ENCODE measurements at regions not wholly inside any gene's neighbourhood (a gene's known extent, or its start where the extent isn't known, plus 50 kb on each side); places are given as distances from the start of the nearest gene placed in this dataset.

DNA sequence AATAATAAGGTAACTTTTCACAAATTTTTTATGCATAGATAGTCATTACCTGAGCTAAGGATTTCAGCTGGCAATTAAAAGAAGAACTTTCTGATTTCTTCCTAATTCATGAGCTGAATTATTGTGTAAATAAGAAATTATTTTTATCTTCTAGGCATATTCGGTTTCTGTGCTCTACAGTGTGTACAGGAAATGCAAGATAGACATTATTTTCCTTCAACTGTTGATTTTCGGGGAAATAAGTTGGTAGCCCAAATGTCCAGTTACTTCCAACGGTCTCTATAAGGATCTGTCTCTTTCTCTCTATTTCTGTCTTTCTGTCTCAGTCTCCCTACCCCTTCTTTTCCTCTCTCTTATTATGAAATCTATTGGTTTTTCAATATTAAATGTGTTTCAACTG, 137.3 kb upstream of the CLNK start:
- Histone ChIP-seq H3K36me3 (ENCODE audit: control insufficient read depth, insufficient read depth, low read length) (no peaks in the 10 kb centered on the region), H3K27me3 (replicated peaks; ENCODE audit: control insufficient read depth, insufficient read depth, low read length) (no peaks in the 10 kb centered on the region), H3K4me1 (no peaks in the 10 kb centered on the region), H3K9me3 (no peaks in the 10 kb centered on the region), H3K4me3 (ENCODE audit: low read depth, low read length) (no peak overlapping the region)
- H3K27ac Mint-ChIP-seq (ENCODE audit: unreplicated experiment), result no peak overlapping the region
- TF ChIP-seq, protein P1, sequence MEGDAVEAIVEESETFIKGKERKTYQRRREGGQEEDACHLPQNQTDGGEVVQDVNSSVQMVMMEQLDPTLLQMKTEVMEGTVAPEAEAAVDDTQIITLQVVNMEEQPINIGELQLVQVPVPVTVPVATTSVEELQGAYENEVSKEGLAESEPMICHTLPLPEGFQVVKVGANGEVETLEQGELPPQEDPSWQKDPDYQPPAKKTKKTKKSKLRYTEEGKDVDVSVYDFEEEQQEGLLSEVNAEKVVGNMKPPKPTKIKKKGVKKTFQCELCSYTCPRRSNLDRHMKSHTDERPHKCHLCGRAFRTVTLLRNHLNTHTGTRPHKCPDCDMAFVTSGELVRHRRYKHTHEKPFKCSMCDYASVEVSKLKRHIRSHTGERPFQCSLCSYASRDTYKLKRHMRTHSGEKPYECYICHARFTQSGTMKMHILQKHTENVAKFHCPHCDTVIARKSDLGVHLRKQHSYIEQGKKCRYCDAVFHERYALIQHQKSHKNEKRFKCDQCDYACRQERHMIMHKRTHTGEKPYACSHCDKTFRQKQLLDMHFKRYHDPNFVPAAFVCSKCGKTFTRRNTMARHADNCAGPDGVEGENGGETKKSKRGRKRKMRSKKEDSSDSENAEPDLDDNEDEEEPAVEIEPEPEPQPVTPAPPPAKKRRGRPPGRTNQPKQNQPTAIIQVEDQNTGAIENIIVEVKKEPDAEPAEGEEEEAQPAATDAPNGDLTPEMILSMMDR (IDR thresholded peaks at IDR 0.05; ENCODE audit: insufficient read depth in 1 of 2, low read depth in 1 of 2, low read length in 1 of 2, severe bottlenecking in 1 of 2, unreplicated experiment in 1 of 2), result no peak
- POLR2A ChIA-PET, result no interaction called here
- CTCF ChIA-PET, result no interaction called here
- BruUV-seq (replicated peaks), result no TSS peak
- H3K9me3 Mint-ChIP-seq (ENCODE audit: unreplicated experiment), result peaks cover 4% of the 10 kb centered on the region
- intact Hi-C loops (cut with micrococcal nuclease; ENCODE audit: unreplicated experiment), result no loop called here
- H3K4me1 Mint-ChIP-seq (ENCODE audit: low read depth, unreplicated experiment), result no peaks in the 10 kb centered on the region
- H3K4me3 Mint-ChIP-seq (ENCODE audit: unreplicated experiment), result no peak overlapping the region
- no peaks in the 10 kb centered on the region for H3K36me3 Mint-ChIP-seq (ENCODE audit: insufficient read depth, unreplicated experiment)
- no peak for DNase-seq
- H3K27me3 Mint-ChIP-seq (ENCODE audit: insufficient read depth, unreplicated experiment), result no peaks in the 10 kb centered on the region

DNA sequence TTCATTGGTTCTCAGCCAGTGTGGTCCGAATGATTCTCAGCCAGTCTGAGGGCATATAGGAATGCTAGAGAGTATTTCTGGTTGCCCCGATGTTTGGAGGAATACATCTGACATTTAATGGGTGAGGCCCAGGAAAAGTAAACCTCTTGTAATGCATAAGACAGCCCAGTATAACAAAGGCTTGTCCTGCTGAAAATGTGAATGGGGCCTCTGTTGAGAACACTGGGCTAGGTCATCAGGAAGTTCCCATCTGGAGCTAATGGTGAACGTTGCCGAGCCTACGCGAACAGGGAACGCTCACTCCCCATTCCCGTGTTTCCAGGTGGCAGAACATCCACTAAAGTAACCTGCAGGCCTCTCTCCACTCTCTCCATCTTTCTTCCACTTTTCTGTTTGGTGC, 132.0 kb upstream of the CLNK start:
- Mint-ChIP-seq H3K4me1 (ENCODE audit: low read depth, unreplicated experiment) (no peaks in the 10 kb centered on the region), H3K36me3 (ENCODE audit: insufficient read depth, unreplicated experiment) (no peaks in the 10 kb centered on the region), H3K9me3 (ENCODE audit: unreplicated experiment) (peaks cover 10% of the 10 kb centered on the region), H3K27me3 (ENCODE audit: insufficient read depth, unreplicated experiment) (no peaks in the 10 kb centered on the region), H3K4me3 (ENCODE audit: unreplicated experiment) (no peak overlapping the region), H3K27ac (ENCODE audit: unreplicated experiment) (no peak overlapping the region)
- no TSS peak for BruUV-seq (replicated peaks)
- H3K4me3 ChIP-seq (ENCODE audit: low read depth, low read length), result no peak overlapping the region
- no peaks in the 10 kb centered on the region for H3K36me3 ChIP-seq (ENCODE audit: control insufficient read depth, insufficient read depth, low read length)
- TF ChIP-seq, protein P1 (IDR thresholded peaks at IDR 0.05; ENCODE audit: insufficient read depth in 1 of 2, low read depth in 1 of 2, low read length in 1 of 2, severe bottlenecking in 1 of 2, unreplicated experiment in 1 of 2), result no peak
- ChIA-PET CTCF (no interaction called here), POLR2A (no interaction called here)
- H3K27me3 ChIP-seq (replicated peaks; ENCODE audit: control insufficient read depth, insufficient read depth, low read length), result no peaks in the 10 kb centered on the region
- no peak for DNase-seq
- H3K4me1 ChIP-seq, result no peaks in the 10 kb centered on the region
- no peaks in the 10 kb centered on the region for H3K9me3 ChIP-seq
- intact Hi-C loops (cut with micrococcal nuclease; ENCODE audit: unreplicated experiment), result no loop called here

DNA sequence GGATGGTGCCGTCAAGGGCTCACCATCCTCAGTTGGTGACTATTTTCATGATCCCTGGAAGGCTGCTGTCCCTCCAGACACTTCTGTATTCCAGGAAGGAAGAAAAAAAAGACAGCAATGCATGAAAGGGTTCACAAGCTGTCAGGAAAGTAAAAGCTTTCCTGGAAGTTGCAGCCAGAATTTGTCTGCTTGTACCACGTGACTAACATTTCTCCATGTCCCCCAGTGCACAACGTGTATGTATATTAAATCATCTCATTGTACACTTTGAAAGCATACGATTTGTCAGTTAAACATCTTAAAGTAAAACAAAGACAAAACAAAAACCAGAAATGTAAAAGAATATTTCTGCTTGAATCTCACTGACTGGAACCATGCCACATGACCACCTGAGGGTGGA, 127.4 kb upstream of the CLNK start:
- Mint-ChIP-seq H3K4me3 (ENCODE audit: unreplicated experiment) (no peak overlapping the region), H3K9me3 (ENCODE audit: unreplicated experiment) (peaks cover 18% of the 10 kb centered on the region), H3K27ac (ENCODE audit: unreplicated experiment) (no peak overlapping the region), H3K4me1 (ENCODE audit: low read depth, unreplicated experiment) (no peaks in the 10 kb centered on the region), H3K36me3 (ENCODE audit: insufficient read depth, unreplicated experiment) (no peaks in the 10 kb centered on the region), H3K27me3 (ENCODE audit: insufficient read depth, unreplicated experiment) (no peaks in the 10 kb centered on the region)
- no peaks in the 10 kb centered on the region for H3K27me3 ChIP-seq (replicated peaks; ENCODE audit: control insufficient read depth, insufficient read depth, low read length)
- CTCF ChIA-PET, result no interaction called here
- BruUV-seq (replicated peaks), result no TSS peak
- no peak for DNase-seq
- H3K4me3 ChIP-seq (ENCODE audit: low read depth, low read length), result no peak overlapping the region
- H3K4me1 ChIP-seq, result no peaks in the 10 kb centered on the region
- no peaks in the 10 kb centered on the region for H3K36me3 ChIP-seq (ENCODE audit: control insufficient read depth, insufficient read depth, low read length)
- POLR2A ChIA-PET, result no interaction called here
- no peaks in the 10 kb centered on the region for H3K9me3 ChIP-seq
- intact Hi-C loops (cut with micrococcal nuclease; ENCODE audit: unreplicated experiment), result no loop called here
- TF ChIP-seq, protein P1 (IDR thresholded peaks at IDR 0.05; ENCODE audit: insufficient read depth in 1 of 2, low read depth in 1 of 2, low read length in 1 of 2, severe bottlenecking in 1 of 2, unreplicated experiment in 1 of 2), result no peak
